ENCODE measurements at regions not wholly inside any gene's neighbourhood (a gene's known extent, or its start where the extent isn't known, plus 50 kb on each side); places are given as distances from the start of the nearest gene placed in this dataset.

DNA sequence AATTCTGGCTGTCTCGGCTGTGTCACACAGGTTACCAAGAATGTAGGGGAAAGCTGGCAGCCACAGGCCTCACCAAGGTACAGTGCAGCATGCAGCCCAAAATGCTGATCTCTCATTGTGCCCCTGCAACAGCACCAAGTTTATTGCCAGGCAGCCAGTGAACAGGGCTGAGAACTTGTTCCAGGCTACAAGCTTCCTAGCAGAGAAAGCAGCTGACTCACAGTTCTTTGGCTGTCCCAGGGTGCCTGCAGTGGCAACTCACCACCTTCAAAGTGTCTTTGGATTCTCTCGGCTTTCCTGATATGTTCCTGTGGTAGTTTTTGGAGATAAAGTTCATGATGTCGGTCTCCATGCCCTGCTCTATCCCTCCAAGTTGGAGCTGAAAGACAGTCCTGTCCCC is 719.1 kb upstream of the ANO3 start:
- TF ChIP-seq YY1 (IDR thresholded peaks at IDR 0.05; ENCODE audit: insufficient read depth, insufficient read length) (no peak), SUZ12 (IDR thresholded peaks at IDR 0.05; ENCODE audit: extremely low read depth, insufficient read depth, insufficient read length) (no peak)

Measured in NT2/D1 (cell line).